ENCODE measurements at regions not wholly inside any gene's neighbourhood (a gene's known extent, or its start where the extent isn't known, plus 50 kb on each side); places are given as distances from the start of the nearest gene placed in this dataset.
"Not testable (repeated sequence)": the region's sequence is repeated elsewhere in the genome, so short reads cannot be mapped to it uniquely, and the experiment has no call there.

GRCh38 chr7:115637128-115637527 is 393.4 kb downstream of the TFEC start:
- no peak overlapping the region for H3K4me3 ChIP-seq
- no peaks in the 10 kb centered on the region for H3K9me3 ChIP-seq (replicated peaks)
- H3K27me3 ChIP-seq (replicated peaks): no peaks in the 10 kb centered on the region
- no peak for DNase-seq (ENCODE audit: low read depth in 1 of 2, low spot score in 2 of 2)
- no peaks in the 10 kb centered on the region for H3K4me1 ChIP-seq (replicated peaks)
- no peaks in the 10 kb centered on the region for H3K36me3 ChIP-seq
- H3K27ac ChIP-seq: no peak overlapping the region

DNA sequence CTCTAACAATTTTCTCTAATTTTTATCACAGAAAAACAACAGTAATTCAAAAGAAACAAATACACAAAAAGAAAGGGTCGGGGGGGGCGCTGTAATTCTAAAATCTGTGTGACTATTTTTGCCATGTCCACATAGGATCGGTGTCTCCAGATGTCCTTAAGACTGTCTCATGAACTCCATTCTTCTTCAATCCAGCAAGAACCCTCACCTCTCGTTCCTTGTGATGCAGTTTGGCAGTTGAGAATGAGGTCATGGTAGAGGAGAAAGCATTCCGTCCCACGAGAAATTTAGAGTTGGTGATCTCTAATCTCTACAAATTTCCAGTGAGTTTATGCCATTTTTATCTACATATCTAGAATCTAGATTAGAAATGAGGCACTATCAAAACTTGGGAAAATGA is 394.7 kb downstream of the TFEC start:
- no peaks in the 10 kb centered on the region for H3K4me1 ChIP-seq (replicated peaks)
- H3K27ac ChIP-seq: no peak overlapping the region
- no peaks in the 10 kb centered on the region for H3K9me3 ChIP-seq (replicated peaks)
- no peaks in the 10 kb centered on the region for H3K27me3 ChIP-seq (replicated peaks)
- H3K4me3 ChIP-seq: no peak overlapping the region
- DNase-seq (ENCODE audit: low read depth in 1 of 2, low spot score in 2 of 2): no peak
- no peaks in the 10 kb centered on the region for H3K36me3 ChIP-seq

- no peak overlapping the region for H3K27ac ChIP-seq
- DNase-seq (ENCODE audit: low read depth in 1 of 2, low spot score in 2 of 2): no peak
- no peaks in the 10 kb centered on the region for H3K4me1 ChIP-seq (replicated peaks)
- H3K36me3 ChIP-seq: no peaks in the 10 kb centered on the region
- H3K9me3 ChIP-seq (replicated peaks): no peaks in the 10 kb centered on the region
- no peak overlapping the region for H3K4me3 ChIP-seq
- H3K27me3 ChIP-seq (replicated peaks): no peaks in the 10 kb centered on the region
Observed at GRCh38 chr7:115635376-115635775, 395.2 kb downstream of the TFEC start.

- no peak overlapping the region for H3K27ac ChIP-seq
- DNase-seq (ENCODE audit: low read depth in 1 of 2, low spot score in 2 of 2): no peak
- no peaks in the 10 kb centered on the region for H3K4me1 ChIP-seq (replicated peaks)
- no peaks in the 10 kb centered on the region for H3K36me3 ChIP-seq
- no peak overlapping the region for H3K4me3 ChIP-seq
- H3K9me3 ChIP-seq (replicated peaks): no peaks in the 10 kb centered on the region
- no peaks in the 10 kb centered on the region for H3K27me3 ChIP-seq (replicated peaks)
Observed at GRCh38 chr7:115634633-115635032, 395.9 kb downstream of the TFEC start.

GRCh38 chr7:115632636-115633035 is 397.9 kb downstream of the TFEC start:
- Histone ChIP-seq H3K9me3 (replicated peaks) (no peaks in the 10 kb centered on the region), H3K27ac (no peak overlapping the region), H3K4me1 (replicated peaks) (no peaks in the 10 kb centered on the region), H3K4me3 (no peak overlapping the region), H3K27me3 (replicated peaks) (no peaks in the 10 kb centered on the region), H3K36me3 (no peaks in the 10 kb centered on the region)
- no peak for DNase-seq (ENCODE audit: low read depth in 1 of 2, low spot score in 2 of 2)

DNA sequence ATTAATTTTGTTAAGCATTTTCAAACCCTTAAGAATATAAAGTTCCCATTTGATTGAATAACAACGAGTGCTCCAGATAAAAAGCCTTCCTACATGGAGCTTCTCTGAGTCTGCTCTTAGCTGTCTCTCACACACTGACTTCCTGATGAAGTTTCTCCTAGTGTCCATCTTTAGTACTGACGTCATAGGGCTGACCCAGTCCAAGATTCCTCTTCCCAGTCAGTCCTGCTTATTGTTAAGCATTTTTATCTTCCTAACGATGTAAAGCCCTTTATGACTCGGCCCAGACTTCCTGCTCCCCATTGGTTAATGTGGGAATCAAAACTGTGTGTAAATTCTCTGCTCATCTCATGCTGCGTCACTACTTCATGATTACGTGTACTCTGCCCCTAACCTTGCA is 398.8 kb downstream of the TFEC start:
- H3K36me3 ChIP-seq: no peaks in the 10 kb centered on the region
- DNase-seq (ENCODE audit: low read depth in 1 of 2, low spot score in 2 of 2): no peak
- no peak overlapping the region for H3K4me3 ChIP-seq
- no peak overlapping the region for H3K27ac ChIP-seq
- no peaks in the 10 kb centered on the region for H3K27me3 ChIP-seq (replicated peaks)
- H3K4me1 ChIP-seq (replicated peaks): no peaks in the 10 kb centered on the region
- no peaks in the 10 kb centered on the region for H3K9me3 ChIP-seq (replicated peaks)

DNA sequence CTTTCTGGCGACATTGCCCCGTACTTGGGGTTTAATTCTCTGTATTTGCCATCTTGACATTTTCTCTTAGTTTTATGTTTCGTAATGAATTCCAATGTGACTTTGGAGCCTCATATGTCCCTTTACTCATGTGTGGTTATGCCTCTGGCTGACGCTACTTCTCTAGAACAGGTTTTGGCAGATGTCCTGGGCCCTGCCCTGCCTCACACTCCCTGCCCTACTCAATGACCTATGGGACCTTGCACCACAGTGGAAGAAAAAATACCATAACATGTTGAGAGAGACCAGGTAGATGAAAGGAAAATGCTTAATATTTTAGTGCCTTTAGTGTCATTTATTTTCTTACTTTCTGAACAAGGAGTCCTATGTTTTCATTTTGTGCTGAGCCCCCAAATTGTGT is 400.5 kb downstream of the TFEC start:
- no peaks in the 10 kb centered on the region for H3K9me3 ChIP-seq (replicated peaks)
- H3K27ac ChIP-seq: no peak overlapping the region
- H3K4me3 ChIP-seq: no peak overlapping the region
- H3K27me3 ChIP-seq (replicated peaks): no peaks in the 10 kb centered on the region
- DNase-seq (ENCODE audit: low read depth in 1 of 2, low spot score in 2 of 2): no peak
- no peaks in the 10 kb centered on the region for H3K4me1 ChIP-seq (replicated peaks)
- H3K36me3 ChIP-seq: no peaks in the 10 kb centered on the region

DNA sequence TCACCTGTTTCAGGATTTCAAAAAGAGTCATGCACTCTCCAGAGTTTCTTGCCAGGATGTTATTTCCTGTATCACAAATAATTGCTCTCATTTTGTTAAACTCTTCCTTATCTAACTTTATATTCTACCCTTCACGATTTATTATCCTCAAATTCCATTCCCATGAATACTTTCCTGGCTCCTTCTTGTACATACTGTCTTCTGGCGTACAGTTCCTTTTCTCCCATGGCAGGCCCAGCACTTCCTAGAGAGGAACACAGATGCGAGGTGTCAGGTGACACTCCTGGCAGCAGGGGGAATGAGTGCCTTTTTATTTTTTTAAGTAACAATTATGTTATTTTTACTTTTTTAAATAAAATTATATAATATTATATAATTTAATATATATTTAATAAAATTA is 411.9 kb downstream of the TFEC start:
- no peaks in the 10 kb centered on the region for H3K27me3 ChIP-seq (replicated peaks)
- DNase-seq (ENCODE audit: low read depth in 1 of 2, low spot score in 2 of 2): no peak
- no peaks in the 10 kb centered on the region for H3K36me3 ChIP-seq
- no peak overlapping the region for H3K4me3 ChIP-seq
- H3K27ac ChIP-seq: no peak overlapping the region
- no peaks in the 10 kb centered on the region; the same call in 1 of the 2 replicates for H3K9me3 ChIP-seq (replicated peaks)
- no peaks in the 10 kb centered on the region for H3K4me1 ChIP-seq (replicated peaks)

DNA sequence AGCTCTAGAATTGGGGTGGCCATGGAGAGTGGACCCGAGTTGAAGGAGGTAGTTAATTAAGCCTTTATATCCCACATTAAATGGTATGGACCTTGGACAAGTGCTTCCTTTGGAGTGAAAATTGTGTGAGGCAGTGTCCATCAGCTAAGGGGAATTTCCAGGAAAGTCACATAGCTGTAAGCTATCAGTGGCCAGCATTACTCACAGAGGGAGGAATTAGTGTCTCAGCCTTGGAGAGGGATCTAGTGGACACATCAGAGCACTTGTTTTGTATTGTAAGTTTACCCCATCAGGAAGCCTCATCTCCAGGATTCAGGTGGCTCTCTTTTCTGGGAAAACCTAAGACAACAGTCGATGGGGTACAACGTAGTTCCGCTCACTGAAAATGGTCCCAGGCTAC is 416.7 kb downstream of the TFEC start:
- no peaks in the 10 kb centered on the region for H3K27me3 ChIP-seq (replicated peaks)
- H3K27ac ChIP-seq: no peak overlapping the region
- DNase-seq (ENCODE audit: low read depth in 1 of 2, low spot score in 2 of 2): no peak
- no peak overlapping the region for H3K4me3 ChIP-seq
- no peaks in the 10 kb centered on the region for H3K36me3 ChIP-seq
- no peaks in the 10 kb centered on the region for H3K9me3 ChIP-seq (replicated peaks)
- no peaks in the 10 kb centered on the region for H3K4me1 ChIP-seq (replicated peaks)

GRCh38 chr7:115603416-115603815 is 427.1 kb downstream of the TFEC start:
- H3K4me1 ChIP-seq (replicated peaks): no peaks in the 10 kb centered on the region
- no peaks in the 10 kb centered on the region for H3K9me3 ChIP-seq (replicated peaks)
- no peak for DNase-seq (ENCODE audit: low read depth in 1 of 2, low spot score in 2 of 2)
- no peak overlapping the region for H3K27ac ChIP-seq
- H3K27me3 ChIP-seq (replicated peaks): no peaks in the 10 kb centered on the region
- no peaks in the 10 kb centered on the region for H3K36me3 ChIP-seq
- no peak overlapping the region for H3K4me3 ChIP-seq

GRCh38 chr7:115600207-115600606 is 430.4 kb downstream of the TFEC start:
- no peaks in the 10 kb centered on the region for H3K9me3 ChIP-seq (replicated peaks)
- no peak overlapping the region for H3K27ac ChIP-seq
- DNase-seq (ENCODE audit: low read depth in 1 of 2, low spot score in 2 of 2): no peak
- H3K4me1 ChIP-seq (replicated peaks): no peaks in the 10 kb centered on the region
- H3K36me3 ChIP-seq: no peaks in the 10 kb centered on the region
- H3K4me3 ChIP-seq: no peak overlapping the region
- no peaks in the 10 kb centered on the region for H3K27me3 ChIP-seq (replicated peaks)

- H3K36me3 ChIP-seq; H3K4me3 ChIP-seq; H3K27me3 ChIP-seq (replicated peaks); H3K27ac ChIP-seq; H3K9me3 ChIP-seq (replicated peaks); DNase-seq (ENCODE audit: low read depth in 1 of 2, low spot score in 2 of 2); H3K4me1 ChIP-seq (replicated peaks): not testable (repeated sequence)
Observed at GRCh38 chr7:115599184-115599583, 431.4 kb downstream of the TFEC start.

DNA sequence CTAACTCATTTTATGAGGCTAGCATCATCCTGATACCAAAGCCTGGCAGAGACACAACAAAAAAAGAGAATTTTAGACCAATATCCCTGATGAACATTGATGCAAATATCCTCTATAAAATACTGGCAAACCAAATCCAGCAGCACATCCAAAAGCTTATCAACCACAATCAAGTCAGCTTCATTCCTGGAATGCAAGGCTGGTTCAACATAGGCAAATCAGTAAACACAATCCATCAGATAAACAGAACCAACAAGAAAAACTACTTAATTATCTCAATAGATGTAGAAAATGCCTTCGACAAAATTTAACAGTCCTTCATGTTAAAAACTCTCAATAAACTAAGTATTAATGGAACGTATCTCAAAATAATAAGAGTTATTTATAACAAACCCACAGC is 433.3 kb downstream of the TFEC start:
- not testable (repeated sequence) for DNase-seq (ENCODE audit: low read depth in 1 of 2, low spot score in 2 of 2); H3K36me3 ChIP-seq; H3K27me3 ChIP-seq (replicated peaks); H3K4me3 ChIP-seq; H3K9me3 ChIP-seq (replicated peaks); H3K4me1 ChIP-seq (replicated peaks); H3K27ac ChIP-seq

- H3K36me3 ChIP-seq: no peaks in the 10 kb centered on the region
- H3K9me3 ChIP-seq (replicated peaks): no peaks in the 10 kb centered on the region
- no peaks in the 10 kb centered on the region for H3K27me3 ChIP-seq (replicated peaks)
- no peak overlapping the region for H3K27ac ChIP-seq
- H3K4me1 ChIP-seq (replicated peaks): no peaks in the 10 kb centered on the region
- no peak for DNase-seq (ENCODE audit: low read depth in 1 of 2, low spot score in 2 of 2)
- H3K4me3 ChIP-seq: no peak overlapping the region
Observed at GRCh38 chr7:115593111-115593510, 437.5 kb downstream of the TFEC start.

- no peak overlapping the region for H3K27ac ChIP-seq
- H3K4me3 ChIP-seq: no peak overlapping the region
- no peaks in the 10 kb centered on the region for H3K9me3 ChIP-seq (replicated peaks)
- no peaks in the 10 kb centered on the region for H3K4me1 ChIP-seq (replicated peaks)
- H3K36me3 ChIP-seq: no peaks in the 10 kb centered on the region
- DNase-seq (ENCODE audit: low read depth in 1 of 2, low spot score in 2 of 2): no peak
- no peaks in the 10 kb centered on the region for H3K27me3 ChIP-seq (replicated peaks)
Observed at GRCh38 chr7:115585015-115585718, 445.4 kb downstream of the TFEC start.
